Left cardiac atrium (tissue), 4 donors: ENCODE measurements at regions not wholly inside any gene's neighbourhood (a gene's known extent, or its start where the extent isn't known, plus 50 kb on each side); places are given as distances from the start of the nearest gene placed in this dataset.

Source experiments
- ATAC-seq, 2 donors: fragments of 200-7000 bp; cut with Tn5 transposase; one replicate each; pipeline ENCODE4 v1.9.1; 2020; ENCODE audit warnings: mild to moderate bottlenecking in 2 of 2, moderate library complexity in 2 of 2
- DNase-seq: peaks from one replicate; pipeline ENCODE4 v3.0.0-alpha.2; 2020
- intact Hi-C, 2 donors: fragments of 100-400 bp; cut with DNase I; formaldehyde crosslinking; loops; one replicate each; pipeline versions ENCODE4 v1.14.1 to v1.15.1; 2022 to 2023
- donor health status: DM: no; HTN: yes; CAD: no.
- donor health status: DM: no; HTN: yes; CAD: no; lungs with severe emphysema.
- donor health status: DM: yes; HTN: yes; CAD: no.
- donor health status: Dilated cardiomyopathy.

- DNase-seq (no peak), ATAC-seq (no peak)
- intact Hi-C loops = no loop called here
Measured at GRCh38 chr4:56118055-56118454, 169.3 kb downstream of the CEP135 start.

GRCh38 chr4:56115898-56116297 lies 167.2 kb downstream of the CEP135 start:
- intact Hi-C loops = no loop called here
- DNase-seq (no peak), ATAC-seq (no peak)

GRCh38 chr4:56112377-56112776 lies 163.6 kb downstream of the CEP135 start:
- DNase-seq = no peak
- intact Hi-C loops = no loop called here
- ATAC-seq = no peak

GRCh38 chr4:56106180-56107147 lies 157.7 kb downstream of the CEP135 start:
- intact Hi-C loops = no loop called here
- ATAC-seq = no peak
- DNase-seq = no peak

- intact Hi-C loops = no loop called here
- ATAC-seq (no peak), DNase-seq (no peak)
Measured at GRCh38 chr4:56104188-56104587, 155.4 kb downstream of the CEP135 start.

- ATAC-seq (no peak), DNase-seq (no peak)
- intact Hi-C loops = no loop called here
Measured at GRCh38 chr4:56102601-56103000, 153.9 kb downstream of the CEP135 start.

GRCh38 chr4:56099378-56099786 lies 150.6 kb downstream of the CEP135 start:
- DNase-seq (no peak), ATAC-seq (no peak)
- intact Hi-C loops = no loop called here

- no peak for DNase-seq
- intact Hi-C loops = no loop called here
- ATAC-seq = no peak
Measured at GRCh38 chr4:56093576-56093975, 144.8 kb downstream of the CEP135 start.

- DNase-seq (no peak), ATAC-seq (no peak)
- intact Hi-C loops = no loop called here
Measured at GRCh38 chr4:56092540-56092939, 143.8 kb downstream of the CEP135 start.

- intact Hi-C loops = no loop called here
- ATAC-seq (no peak), DNase-seq (no peak)
Measured at GRCh38 chr4:56086561-56086960, 137.8 kb downstream of the CEP135 start.

GRCh38 chr4:56086073-56086541 lies 137.4 kb downstream of the CEP135 start:
- ATAC-seq = no peak
- intact Hi-C loops = no loop called here
- no peak for DNase-seq

- no peak for ATAC-seq
- intact Hi-C loops = no loop called here
- DNase-seq = no peak
Measured at GRCh38 chr4:56085275-56085674, 136.5 kb downstream of the CEP135 start.

- intact Hi-C loops = no loop called here
- no peak for DNase-seq
- ATAC-seq = no peak
Measured at GRCh38 chr4:56084851-56085250, 136.1 kb downstream of the CEP135 start.
